Stimulated activated CD4-positive, alpha-beta T cell treated with anti-CD3 and anti-CD28 coated beads, Interleukin-2, amount 100 ng/mL, for 48 hours (primary cell): ENCODE measurements at regions not wholly inside any gene's neighbourhood (a gene's known extent, or its start where the extent isn't known, plus 50 kb on each side); places are given as distances from the start of the nearest gene placed in this dataset.

Experiments
- DNase-seq, 2 donors: peaks; one replicate each; pipeline ENCODE4 v3.0.0-alpha.2; 2020

GRCh38 chr9:16025627-16026026 is 472.8 kb downstream of the CCDC171 start:
- DNase-seq: no peak

GRCh38 chr9:16026886-16027285 is 474.0 kb downstream of the CCDC171 start:
- no peak for DNase-seq

- no peak for DNase-seq
Measured at GRCh38 chr9:16028548-16028947, 475.7 kb downstream of the CCDC171 start.

- no peak for DNase-seq
Measured at GRCh38 chr9:16029046-16029615, 476.3 kb downstream of the CCDC171 start.

DNA sequence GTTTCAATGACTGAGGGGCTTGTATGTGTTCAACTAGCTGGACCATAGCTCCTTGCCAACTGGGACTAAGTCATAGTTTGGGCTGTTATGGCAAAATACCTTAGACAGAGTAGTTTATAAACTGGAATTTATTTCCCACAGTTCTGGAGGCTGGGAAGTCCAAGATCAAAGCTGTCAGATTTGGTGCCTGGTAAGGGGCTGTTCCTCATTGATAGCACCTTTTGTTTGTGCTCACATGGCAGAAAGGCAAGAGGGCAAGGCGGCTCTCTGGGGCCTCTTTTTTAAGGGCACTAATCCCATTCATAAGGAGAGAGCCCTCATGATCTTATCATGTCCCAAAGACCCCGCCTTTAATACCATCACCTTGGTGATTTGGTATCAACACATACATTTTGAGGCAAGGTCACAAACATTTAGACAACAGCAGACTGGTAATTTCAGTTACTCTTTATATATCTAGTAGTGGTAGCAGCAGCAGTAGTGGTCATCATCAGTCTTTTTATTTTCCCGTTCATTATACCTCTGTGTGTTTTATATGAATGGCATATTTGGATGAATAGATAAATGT is 477.0 kb downstream of the CCDC171 start:
- no peak for DNase-seq

- DNase-seq: no peak
Measured at GRCh38 chr9:16030528-16031185, 477.8 kb downstream of the CCDC171 start.

- no peak for DNase-seq
Measured at GRCh38 chr9:16031486-16031885, 478.6 kb downstream of the CCDC171 start.

DNA sequence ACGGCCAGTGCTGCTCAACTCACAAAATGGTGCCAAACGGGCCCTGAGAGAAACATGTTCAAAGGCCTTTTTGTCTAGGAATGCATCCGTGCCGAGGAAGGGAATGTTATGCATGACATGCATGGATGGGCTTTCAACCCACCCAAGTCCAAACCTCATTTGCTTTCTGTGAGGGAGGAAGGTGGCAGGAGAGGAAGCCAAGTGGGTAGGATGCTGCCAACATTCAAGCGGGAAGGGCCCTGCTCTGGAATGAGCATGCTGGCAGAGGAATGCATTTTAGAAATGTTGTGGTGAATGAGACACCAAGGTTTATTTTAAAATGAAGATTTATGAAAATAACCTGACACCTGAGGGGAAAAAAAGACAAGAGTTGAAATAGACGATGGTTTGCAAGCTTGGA is 479.1 kb downstream of the CCDC171 start:
- no peak for DNase-seq

GRCh38 chr9:16032799-16033198 is 480.0 kb downstream of the CCDC171 start:
- DNase-seq: no peak

GRCh38 chr9:16033253-16033652 is 480.4 kb downstream of the CCDC171 start:
- no peak for DNase-seq

DNA sequence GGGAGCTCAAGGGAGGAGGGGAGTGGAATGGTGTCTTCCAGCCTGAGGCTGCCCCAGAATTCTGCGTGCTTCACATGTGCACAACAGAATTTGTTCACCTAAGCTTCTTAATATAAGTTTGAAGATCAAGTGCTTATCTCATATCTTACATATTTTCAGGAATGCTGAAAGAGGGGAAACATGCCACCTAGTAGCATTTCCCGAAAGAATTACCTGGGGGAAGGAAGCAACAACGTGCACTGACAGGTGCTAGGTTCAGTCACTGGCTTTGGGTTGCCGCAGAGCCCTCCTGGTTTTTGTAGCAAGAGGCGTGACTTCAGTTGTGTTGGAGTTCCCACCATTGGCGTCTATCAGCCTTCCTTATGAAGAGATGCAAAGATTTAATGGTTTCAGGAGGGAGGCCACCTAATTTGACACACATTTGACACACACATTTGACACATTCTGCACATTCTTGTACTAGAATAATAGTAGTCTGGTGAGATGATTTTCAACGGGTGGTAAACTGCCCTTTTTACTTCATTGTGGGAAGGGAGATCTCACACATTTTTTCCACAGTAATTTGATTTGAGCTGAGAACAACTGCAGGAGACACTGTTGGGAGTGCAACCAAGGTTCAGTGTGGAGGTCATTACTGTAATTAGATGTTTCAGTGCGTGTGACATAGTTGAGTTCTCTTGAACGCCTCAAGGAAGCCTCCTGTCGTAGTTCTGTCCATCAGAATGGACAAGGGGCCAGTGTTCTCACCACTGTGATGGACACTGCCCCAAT is 481.3 kb downstream of the CCDC171 start:
- DNase-seq: no peak

- no peak for DNase-seq
Measured at GRCh38 chr9:16039218-16039987, 486.6 kb downstream of the CCDC171 start.

DNA sequence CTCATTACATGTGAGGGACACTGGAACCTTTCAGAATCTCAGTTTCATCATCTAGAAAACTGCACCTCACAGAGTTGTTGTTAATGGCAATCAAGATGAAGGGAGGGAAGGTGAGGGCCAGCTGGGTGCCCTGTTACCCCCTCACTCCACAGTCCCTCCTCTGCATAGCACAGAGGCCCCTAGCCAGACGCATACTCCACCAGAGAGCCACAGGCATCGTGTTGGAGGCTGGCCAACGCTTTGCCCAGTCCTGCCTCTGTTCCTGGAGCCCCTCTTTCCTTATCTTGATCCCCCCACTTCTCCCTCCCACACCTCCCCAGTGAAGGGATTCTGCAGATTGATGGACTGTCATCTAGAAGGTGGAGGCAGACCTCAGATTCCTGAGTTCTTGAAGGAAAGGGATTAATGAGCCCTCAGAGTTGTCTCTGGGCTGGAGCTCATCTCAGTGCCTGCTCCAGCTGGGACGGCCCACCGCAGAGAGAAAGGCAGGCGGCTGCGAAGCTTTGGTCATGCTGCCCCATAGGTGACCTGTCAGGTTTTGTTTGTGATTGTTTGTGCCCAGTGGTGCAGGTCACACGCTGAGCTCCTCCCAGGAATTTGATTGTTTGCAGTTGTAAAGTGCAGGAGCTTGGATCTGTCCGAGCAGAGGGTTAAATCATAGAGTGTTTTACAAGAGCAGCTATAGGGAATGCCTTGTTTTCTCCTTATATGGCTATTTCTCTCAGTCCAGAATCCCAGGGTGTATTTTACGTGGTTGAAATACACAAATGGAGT is 487.3 kb downstream of the CCDC171 start:
- no peak for DNase-seq

GRCh38 chr9:16043756-16044578 is 491.1 kb downstream of the CCDC171 start:
- no peak for DNase-seq

DNA sequence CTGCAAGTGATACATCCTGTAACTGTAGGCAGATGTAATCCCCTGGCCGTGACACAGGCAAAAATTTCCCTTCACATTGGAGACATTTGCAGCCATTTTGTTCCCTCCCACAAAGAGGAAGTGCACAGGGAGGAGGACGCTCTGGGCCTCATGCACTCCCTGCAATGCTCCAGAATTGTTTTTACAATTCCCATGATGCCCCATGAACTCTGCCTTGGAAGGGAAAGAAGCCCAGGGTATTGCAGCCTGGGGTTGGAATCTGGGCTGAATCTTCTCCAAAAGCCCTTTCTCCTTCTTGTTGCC is 491.7 kb downstream of the CCDC171 start:
- no peak for DNase-seq

- no peak for DNase-seq
Measured at GRCh38 chr9:16045651-16046280, 492.9 kb downstream of the CCDC171 start.

GRCh38 chr9:16046713-16047112 is 493.9 kb downstream of the CCDC171 start:
- no peak for DNase-seq

DNA sequence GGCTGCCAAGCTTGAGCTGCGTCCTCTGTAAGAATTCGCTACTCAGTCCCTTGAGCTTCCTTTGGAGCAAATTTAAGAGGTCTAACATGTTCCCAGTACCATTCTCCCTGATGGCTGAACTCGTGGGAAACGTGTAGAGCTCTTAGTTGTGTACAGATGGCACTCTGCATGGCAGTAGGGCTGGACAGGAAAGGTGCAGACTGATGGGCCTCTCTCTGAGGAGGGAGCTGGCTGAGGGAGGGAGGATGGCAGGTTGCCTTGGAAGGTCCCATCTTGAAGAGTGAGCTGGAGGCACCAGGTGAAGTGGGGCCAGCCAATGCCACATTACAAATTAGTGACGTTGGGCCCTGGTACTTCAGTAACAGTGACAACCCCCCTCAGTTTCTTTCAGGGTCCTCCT is 495.3 kb downstream of the CCDC171 start:
- DNase-seq: no peak

DNA sequence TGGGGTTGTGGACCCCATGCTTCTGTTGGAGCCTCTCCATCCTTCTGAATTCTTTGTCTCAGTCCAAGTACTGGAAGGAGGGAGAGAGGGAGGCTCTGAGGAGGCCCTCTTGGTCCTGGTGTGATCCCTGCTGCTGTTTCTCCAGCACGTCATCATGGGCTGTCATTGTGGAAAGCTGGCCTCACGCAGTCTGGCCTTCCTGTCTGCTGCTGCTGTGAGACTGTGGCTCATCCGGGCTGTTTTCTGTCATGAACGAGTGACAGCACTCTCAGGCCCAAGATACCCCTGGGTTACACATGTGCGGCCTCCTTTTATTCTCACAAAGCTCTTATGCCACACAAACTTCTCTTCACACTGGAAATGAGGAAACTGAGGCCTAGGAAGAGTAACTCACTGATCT is 499.3 kb downstream of the CCDC171 start:
- no peak for DNase-seq

DNA sequence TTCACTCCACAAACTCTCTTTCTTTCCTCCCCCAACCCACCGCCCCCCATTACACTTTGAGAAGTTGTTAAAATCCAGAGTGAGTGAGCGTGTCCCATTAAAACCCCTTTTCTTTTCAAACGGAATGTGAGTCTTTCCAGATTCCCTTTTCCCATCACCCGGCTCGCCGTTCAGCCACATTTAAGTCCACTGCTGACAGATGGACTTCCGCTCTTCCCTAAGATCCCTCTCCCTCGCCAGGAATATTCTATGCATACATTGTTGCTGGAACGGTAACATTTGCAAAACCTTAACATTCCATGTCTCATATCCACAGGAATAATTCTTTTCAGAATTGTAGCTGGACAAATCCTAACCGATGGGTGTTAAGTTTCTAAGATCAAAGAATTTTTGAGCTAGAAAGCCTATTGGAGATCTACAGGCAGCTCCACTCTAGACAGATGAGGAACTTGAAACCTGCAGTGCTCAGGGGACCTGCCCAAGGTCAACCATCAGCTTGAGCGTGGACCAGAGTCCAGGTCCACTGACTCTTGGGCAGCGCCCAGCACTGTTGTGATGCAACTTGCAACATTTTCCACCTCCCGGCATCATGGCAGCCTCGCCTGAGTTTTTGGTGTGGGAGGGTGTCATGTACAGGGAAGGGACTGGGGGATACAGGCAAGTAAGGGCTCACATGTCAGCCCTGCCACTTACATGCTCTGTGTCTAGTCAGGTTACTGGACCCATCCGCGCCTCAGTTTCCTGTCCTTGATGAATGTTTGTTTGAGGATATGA is 500.1 kb downstream of the CCDC171 start:
- no peak for DNase-seq
